Esophagus squamous epithelium (tissue), 5 donors: ENCODE measurements at regions not wholly inside any gene's neighbourhood (a gene's known extent, or its start where the extent isn't known, plus 50 kb on each side); places are given as distances from the start of the nearest gene placed in this dataset.

Experiments
- DNase-seq: peaks from one replicate; lab custom pipeline; 2025; lab: John Stamatoyannopoulos, UW
- H3K27ac ChIP-seq, 4 donors: fragments of 200-600 bp; sonication (generic); one replicate each; pipeline ENCODE4 v1.5.1; 2016 to 2019; ENCODE audit warnings: mild to moderate bottlenecking in 1 of 4
- H3K27me3 ChIP-seq, 4 donors: fragments of 200-600 bp; sonication (generic); 1 replicate in 3 of 4; 2 replicates in 1 of 4; pipeline versions ENCODE4 v1.5.1 to v1.6.0; 2017 to 2021; ENCODE audit warnings: antibody characterized with exemption in 1 of 4
- H3K36me3 ChIP-seq, 3 donors: fragments of 200-600 bp; sonication (generic); one replicate each; pipeline ENCODE4 v1.5.1; 2016 to 2019
- H3K4me1 ChIP-seq, 3 donors: fragments of 200-600 bp; sonication (generic); one replicate each; pipeline ENCODE4 v1.5.1; 2017 to 2019
- H3K4me3 ChIP-seq, 4 donors: fragments of 200-600 bp; sonication (generic); 1 replicate in 3 of 4; 2 replicates in 1 of 4; pipeline ENCODE4 v1.5.1; 2016 to 2019; ENCODE audit warnings: mild to moderate bottlenecking in 2 of 4, moderate library complexity in 1 of 4
- H3K9me3 ChIP-seq, 3 donors: fragments of 200-600 bp; sonication (generic); one replicate each; pipeline ENCODE4 v1.5.1; 2016 to 2019
- CTCF ChIP-seq, 6 experiments: fragments of 450-650 bp in 4 of 6; fragments of 200-600 bp in 2 of 6; sonication (generic) in 2 of 6; IDR thresholded peaks; one replicate each; pipeline ENCODE4 v1.5.1; 2016 to 2019; ENCODE audit warnings: antibody characterized with exemption in 6 of 6, mild to moderate bottlenecking in 4 of 6, moderate library complexity in 4 of 6
- POLR2A ChIP-seq, 4 donors: fragments of 450-650 bp; IDR thresholded peaks; one replicate each; pipeline ENCODE4 v1.6.1; 2017; ENCODE audit warnings: antibody characterized with exemption in 4 of 4, mild to moderate bottlenecking in 4 of 4, moderate library complexity in 3 of 4
- WGBS, 2 donors: methylation state at CpG; one replicate each; pipeline ENCODE4 v1.1.5; 2018; 5-methylcytosine and 5-hydroxymethylcytosine counted together
- intact Hi-C: fragments of 100-400 bp; cut with DNase I; formaldehyde crosslinking; loops from one replicate; pipeline ENCODE4 v1.15.0; 2022
- donor health status: DM: yes; HTN: yes; CAD: no.

- 76 to 77% methylated on average over 7 of the region's 7 CpGs for WGBS, 2 donors
- no peak overlapping the region for H3K27ac ChIP-seq
Observed at GRCh38 chr6:71197267-71197666, 91.3 kb upstream of the OGFRL1 start.

GRCh38 chr6:71197780-71198179 lies 90.8 kb upstream of the OGFRL1 start:
- no peak overlapping the region for H3K27ac ChIP-seq
- no peak overlapping the region for H3K4me3 ChIP-seq
- H3K27me3 ChIP-seq, result no peaks in the 10 kb centered on the region
- TF ChIP-seq CTCF (IDR thresholded peaks at IDR 0.05), result no peak
- TF ChIP-seq POLR2A (IDR thresholded peaks at IDR 0.05), result no peak
- no peak for DNase-seq
- no peaks in the 10 kb centered on the region for H3K4me1 ChIP-seq
- no peaks in the 10 kb centered on the region for H3K9me3 ChIP-seq
- 83 to 88% methylated on average over 1 of the region's 1 CpG for WGBS, 2 donors
- H3K36me3 ChIP-seq, result no peaks in the 10 kb centered on the region
- intact Hi-C loops, result loop anchor here (10.0 kb wide), 1 partner anchor 147 kb away; no protein-coding TSS in a partner anchor

More at GRCh38 chr6:71197267-71197666, 91.3 kb upstream of the OGFRL1 start:
- H3K27me3 ChIP-seq, result no peaks in the 10 kb centered on the region
- H3K36me3 ChIP-seq, result no peaks in the 10 kb centered on the region
- TF ChIP-seq CTCF (IDR thresholded peaks at IDR 0.05), result no peak
- TF ChIP-seq POLR2A (IDR thresholded peaks at IDR 0.05), result no peak
- H3K4me1 ChIP-seq, result no peaks in the 10 kb centered on the region
- no peak for DNase-seq
- intact Hi-C loops, result loop anchor here (10.0 kb wide), 1 partner anchor 148 kb away; no protein-coding TSS in a partner anchor
- H3K9me3 ChIP-seq, result no peaks in the 10 kb centered on the region
- no peak overlapping the region for H3K4me3 ChIP-seq

- intact Hi-C loops, result loop anchor here (10.0 kb wide), 1 partner anchor 146 kb away; no protein-coding TSS in a partner anchor
- Histone ChIP-seq H3K27me3 (no peaks in the 10 kb centered on the region), H3K4me1 (no peaks in the 10 kb centered on the region), H3K36me3 (no peaks in the 10 kb centered on the region), H3K4me3 (no peak overlapping the region), H3K27ac (no peak overlapping the region), H3K9me3 (no peaks in the 10 kb centered on the region)
- no peak for DNase-seq
- 92 to 100% methylated on average over 2 of the region's 2 CpGs for WGBS, 2 donors
- TF ChIP-seq POLR2A (IDR thresholded peaks at IDR 0.05), result no peak
Observed at GRCh38 chr6:71198908-71199307, 89.7 kb upstream of the OGFRL1 start.

GRCh38 chr6:71199736-71200135 lies 88.9 kb upstream of the OGFRL1 start:
- TF ChIP-seq CTCF (IDR thresholded peaks at IDR 0.05) (no peak), POLR2A (IDR thresholded peaks at IDR 0.05) (no peak)
- intact Hi-C loops, result loop anchor here (10.0 kb wide), 1 partner anchor 145 kb away; no protein-coding TSS in a partner anchor
- WGBS, 2 donors, result 91 to 92% methylated on average over 2 of the region's 2 CpGs
- H3K27ac ChIP-seq, result no peak overlapping the region
- no peaks in the 10 kb centered on the region for H3K36me3 ChIP-seq
- no peaks in the 10 kb centered on the region for H3K4me1 ChIP-seq
- H3K4me3 ChIP-seq, result no peak overlapping the region
- no peaks in the 10 kb centered on the region for H3K27me3 ChIP-seq
- no peaks in the 10 kb centered on the region for H3K9me3 ChIP-seq
- no peak for DNase-seq

GRCh38 chr6:71203206-71203605 lies 85.4 kb upstream of the OGFRL1 start:
- no peak overlapping the region for H3K27ac ChIP-seq
- H3K9me3 ChIP-seq, result no peaks in the 10 kb centered on the region
- WGBS, 2 donors, result 43 to 59% methylated on average over 2 of the region's 2 CpGs
- intact Hi-C loops, result no loop called here
- DNase-seq, result no peak
- no peaks in the 10 kb centered on the region for H3K4me1 ChIP-seq
- H3K36me3 ChIP-seq, result no peaks in the 10 kb centered on the region
- no peaks in the 10 kb centered on the region for H3K27me3 ChIP-seq
- TF ChIP-seq POLR2A (IDR thresholded peaks at IDR 0.05), result no peak
- H3K4me3 ChIP-seq, result no peak overlapping the region

- H3K27me3 ChIP-seq, result no peaks in the 10 kb centered on the region
- WGBS, 2 donors, result 90 to 91% methylated on average over 6 of the region's 6 CpGs
- H3K4me3 ChIP-seq, result no peak overlapping the region
- H3K36me3 ChIP-seq, result no peaks in the 10 kb centered on the region
- intact Hi-C loops, result no loop called here
- no peaks in the 10 kb centered on the region for H3K9me3 ChIP-seq
- TF ChIP-seq CTCF (IDR thresholded peaks at IDR 0.05), result no peak
- TF ChIP-seq POLR2A (IDR thresholded peaks at IDR 0.05), result no peak
- H3K27ac ChIP-seq, result no peak overlapping the region
- H3K4me1 ChIP-seq, result no peaks in the 10 kb centered on the region
- DNase-seq, result no peak
Observed at GRCh38 chr6:71204741-71205140, 83.9 kb upstream of the OGFRL1 start.
